Activated naive CD4-positive, alpha-beta T cell treated with anti-CD3 and anti-CD28 coated beads, Interleukin-2, amount 50 U/mL, for 24 hours (primary cell): ENCODE measurements at regions not wholly inside any gene's neighbourhood (a gene's known extent, or its start where the extent isn't known, plus 50 kb on each side); places are given as distances from the start of the nearest gene placed in this dataset.
"Not testable (repeated sequence)": the region's sequence is repeated elsewhere in the genome, so short reads cannot be mapped to it uniquely, and the experiment has no call there.

Experiments
- H3K27ac Mint-ChIP-seq: one replicate; pipeline ENCODE4 v1.8.0; 2021; ENCODE audit warnings: mild to moderate bottlenecking, mixed read lengths
- H3K27me3 Mint-ChIP-seq: one replicate; pipeline ENCODE4 v1.8.0; 2021; ENCODE audit warnings: mixed read lengths
- H3K36me3 Mint-ChIP-seq: one replicate; pipeline ENCODE4 v1.8.0; 2021; ENCODE audit warnings: mixed read lengths
- H3K4me1 Mint-ChIP-seq: one replicate; pipeline ENCODE4 v1.8.0; 2021; ENCODE audit warnings: mixed read lengths
- H3K4me3 Mint-ChIP-seq: one replicate; pipeline ENCODE4 v1.8.0; 2021; ENCODE audit warnings: mild to moderate bottlenecking, mixed read lengths
- H3K9me3 Mint-ChIP-seq: one replicate; pipeline ENCODE4 v1.8.0; 2021; ENCODE audit warnings: mixed read lengths

GRCh38 chr7:156017916-156018700, 205.8 kb upstream of the SHH start:
- peaks cover 2% of the 10 kb centered on the region for H3K27me3 Mint-ChIP-seq
- H3K36me3 Mint-ChIP-seq: no peaks in the 10 kb centered on the region
- no peak overlapping the region for H3K4me3 Mint-ChIP-seq
- H3K9me3 Mint-ChIP-seq: no peaks in the 10 kb centered on the region
- H3K27ac Mint-ChIP-seq: no peak overlapping the region
- H3K4me1 Mint-ChIP-seq: no peaks in the 10 kb centered on the region

- H3K27ac Mint-ChIP-seq: no peak overlapping the region
- no peak overlapping the region for H3K4me3 Mint-ChIP-seq
- no peaks in the 10 kb centered on the region for H3K4me1 Mint-ChIP-seq
- no peaks in the 10 kb centered on the region for H3K9me3 Mint-ChIP-seq
- H3K36me3 Mint-ChIP-seq: no peaks in the 10 kb centered on the region
- peaks cover 2% of the 10 kb centered on the region for H3K27me3 Mint-ChIP-seq
Observed at GRCh38 chr7:156017431-156017830, 205.2 kb upstream of the SHH start.

- Mint-ChIP-seq H3K9me3 (peaks cover 7% of the 10 kb centered on the region), H3K4me1 (no peaks in the 10 kb centered on the region), H3K27ac (no peak overlapping the region), H3K27me3 (peaks cover 2% of the 10 kb centered on the region), H3K4me3 (no peak overlapping the region), H3K36me3 (no peaks in the 10 kb centered on the region)
Observed at GRCh38 chr7:156015237-156016020, 203.2 kb upstream of the SHH start.

GRCh38 chr7:156014808-156015207, 202.5 kb upstream of the SHH start:
- H3K27me3 Mint-ChIP-seq: peaks cover 2% of the 10 kb centered on the region
- no peak overlapping the region for H3K27ac Mint-ChIP-seq
- no peaks in the 10 kb centered on the region for H3K4me1 Mint-ChIP-seq
- H3K9me3 Mint-ChIP-seq: peaks cover 12% of the 10 kb centered on the region
- no peaks in the 10 kb centered on the region for H3K36me3 Mint-ChIP-seq
- H3K4me3 Mint-ChIP-seq: no peak overlapping the region

GRCh38 chr7:156014201-156014600, 201.9 kb upstream of the SHH start:
- no peak overlapping the region for H3K27ac Mint-ChIP-seq
- no peaks in the 10 kb centered on the region for H3K4me1 Mint-ChIP-seq
- peaks cover 2% of the 10 kb centered on the region for H3K27me3 Mint-ChIP-seq
- H3K4me3 Mint-ChIP-seq: no peak overlapping the region
- H3K9me3 Mint-ChIP-seq: peaks cover 15% of the 10 kb centered on the region
- H3K36me3 Mint-ChIP-seq: no peaks in the 10 kb centered on the region

- Mint-ChIP-seq H3K9me3 (peaks cover 18% of the 10 kb centered on the region), H3K27me3 (peaks cover 2% of the 10 kb centered on the region), H3K27ac (no peak overlapping the region), H3K4me3 (no peak overlapping the region), H3K4me1 (no peaks in the 10 kb centered on the region), H3K36me3 (no peaks in the 10 kb centered on the region)
Observed at GRCh38 chr7:156012412-156012811, 200.1 kb upstream of the SHH start.

- Mint-ChIP-seq H3K36me3 (no peaks in the 10 kb centered on the region), H3K4me1 (no peaks in the 10 kb centered on the region), H3K4me3 (no peak overlapping the region), H3K27me3 (no peaks in the 10 kb centered on the region), H3K9me3 (peaks cover 18% of the 10 kb centered on the region), H3K27ac (no peak overlapping the region)
Observed at GRCh38 chr7:156009569-156009968, 197.3 kb upstream of the SHH start.

GRCh38 chr7:156006876-156007275, 194.6 kb upstream of the SHH start:
- H3K4me1 Mint-ChIP-seq, H3K27me3 Mint-ChIP-seq: not testable (repeated sequence)

GRCh38 chr7:156006024-156006423, 193.8 kb upstream of the SHH start:
- H3K36me3 Mint-ChIP-seq: no peaks in the 10 kb centered on the region
- no peaks in the 10 kb centered on the region for H3K4me1 Mint-ChIP-seq
- H3K4me3 Mint-ChIP-seq: no peak overlapping the region
- H3K9me3 Mint-ChIP-seq: peaks cover 13% of the 10 kb centered on the region
- H3K27ac Mint-ChIP-seq: no peak overlapping the region
- H3K27me3 Mint-ChIP-seq: peaks cover 2% of the 10 kb centered on the region

More at GRCh38 chr7:156006876-156007275, 194.6 kb upstream of the SHH start:
- not testable (repeated sequence) for H3K36me3 Mint-ChIP-seq, H3K4me3 Mint-ChIP-seq, H3K27ac Mint-ChIP-seq
- peaks cover 18% of the 10 kb centered on the region for H3K9me3 Mint-ChIP-seq

- peaks cover 4% of the 10 kb centered on the region for H3K27me3 Mint-ChIP-seq
- no peaks in the 10 kb centered on the region for H3K36me3 Mint-ChIP-seq
- H3K4me3 Mint-ChIP-seq: no peak overlapping the region
- H3K9me3 Mint-ChIP-seq: peaks cover 9% of the 10 kb centered on the region
- H3K27ac Mint-ChIP-seq: no peak overlapping the region
- peaks cover 4% of the 10 kb centered on the region for H3K4me1 Mint-ChIP-seq
Observed at GRCh38 chr7:156005202-156005691, 193.0 kb upstream of the SHH start.

- Mint-ChIP-seq H3K4me1 (peaks cover 5% of the 10 kb centered on the region), H3K9me3 (peaks cover 3% of the 10 kb centered on the region), H3K4me3 (no peak overlapping the region), H3K27me3 (peaks cover 4% of the 10 kb centered on the region), H3K36me3 (no peaks in the 10 kb centered on the region), H3K27ac (no peak overlapping the region)
Observed at GRCh38 chr7:156004265-156005201, 192.3 kb upstream of the SHH start.

GRCh38 chr7:156003220-156004162, 191.2 kb upstream of the SHH start:
- H3K4me1 Mint-ChIP-seq: peaks cover 5% of the 10 kb centered on the region
- no peaks in the 10 kb centered on the region for H3K9me3 Mint-ChIP-seq
- H3K27ac Mint-ChIP-seq: no peak overlapping the region
- no peaks in the 10 kb centered on the region for H3K36me3 Mint-ChIP-seq
- H3K27me3 Mint-ChIP-seq: peaks cover 4% of the 10 kb centered on the region
- H3K4me3 Mint-ChIP-seq: no peak overlapping the region

- H3K9me3 Mint-ChIP-seq: no peaks in the 10 kb centered on the region
- H3K27ac Mint-ChIP-seq: no peak overlapping the region
- H3K36me3 Mint-ChIP-seq: no peaks in the 10 kb centered on the region
- peaks cover 12% of the 10 kb centered on the region for H3K4me1 Mint-ChIP-seq
- H3K27me3 Mint-ChIP-seq: peaks cover 7% of the 10 kb centered on the region
- no peak overlapping the region for H3K4me3 Mint-ChIP-seq
Observed at GRCh38 chr7:156002362-156003066, 190.3 kb upstream of the SHH start.
